ENCODE measurements at regions not wholly inside any gene's neighbourhood (a gene's known extent, or its start where the extent isn't known, plus 50 kb on each side); places are given as distances from the start of the nearest gene placed in this dataset.

GRCh38 chr6:105515054-105515453 is 112.2 kb upstream of the PREP start:
- Histone ChIP-seq H3K4me1 (ENCODE audit: insufficient read depth, low read length) (no peaks in the 10 kb centered on the region), H3K27me3 (ENCODE audit: insufficient read depth, low read length) (no peaks in the 10 kb centered on the region), H3K9me3 (ENCODE audit: low read depth, low read length) (no peaks in the 10 kb centered on the region), H3K4me3 (ENCODE audit: low read length) (no peak overlapping the region)

- no peaks in the 10 kb centered on the region for H3K4me1 ChIP-seq (ENCODE audit: insufficient read depth, low read length)
- H3K4me3 ChIP-seq (ENCODE audit: low read length), result no peak overlapping the region
- H3K27me3 ChIP-seq (ENCODE audit: insufficient read depth, low read length), result no peaks in the 10 kb centered on the region
- no peaks in the 10 kb centered on the region for H3K9me3 ChIP-seq (ENCODE audit: low read depth, low read length)
Measured at GRCh38 chr6:105514306-105514705, 111.4 kb upstream of the PREP start.

- no peak overlapping the region for H3K4me3 ChIP-seq (ENCODE audit: low read length)
- no peaks in the 10 kb centered on the region for H3K27me3 ChIP-seq (ENCODE audit: insufficient read depth, low read length)
- no peaks in the 10 kb centered on the region for H3K4me1 ChIP-seq (ENCODE audit: insufficient read depth, low read length)
- no peaks in the 10 kb centered on the region for H3K9me3 ChIP-seq (ENCODE audit: low read depth, low read length)
Measured at GRCh38 chr6:105511639-105512038, 108.8 kb upstream of the PREP start.

GRCh38 chr6:105510746-105511145 is 107.9 kb upstream of the PREP start:
- Histone ChIP-seq H3K27me3 (ENCODE audit: insufficient read depth, low read length) (no peaks in the 10 kb centered on the region), H3K9me3 (ENCODE audit: low read depth, low read length) (no peaks in the 10 kb centered on the region), H3K4me1 (ENCODE audit: insufficient read depth, low read length) (no peaks in the 10 kb centered on the region), H3K4me3 (ENCODE audit: low read length) (no peak overlapping the region)

GRCh38 chr6:105509506-105510331 is 106.8 kb upstream of the PREP start:
- Histone ChIP-seq H3K27me3 (ENCODE audit: insufficient read depth, low read length) (no peaks in the 10 kb centered on the region), H3K4me3 (ENCODE audit: low read length) (no peak overlapping the region), H3K4me1 (ENCODE audit: insufficient read depth, low read length) (no peaks in the 10 kb centered on the region), H3K9me3 (ENCODE audit: low read depth, low read length) (no peaks in the 10 kb centered on the region)

GRCh38 chr6:105507811-105508210 is 104.9 kb upstream of the PREP start:
- H3K4me1 ChIP-seq (ENCODE audit: insufficient read depth, low read length), result no peaks in the 10 kb centered on the region
- H3K27me3 ChIP-seq (ENCODE audit: insufficient read depth, low read length), result no peaks in the 10 kb centered on the region
- no peaks in the 10 kb centered on the region for H3K9me3 ChIP-seq (ENCODE audit: low read depth, low read length)
- H3K4me3 ChIP-seq (ENCODE audit: low read length), result no peak overlapping the region

GRCh38 chr6:105504706-105505105 is 101.8 kb upstream of the PREP start:
- H3K4me3 ChIP-seq (ENCODE audit: low read length), result no peak overlapping the region
- no peaks in the 10 kb centered on the region for H3K4me1 ChIP-seq (ENCODE audit: insufficient read depth, low read length)
- no peaks in the 10 kb centered on the region for H3K27me3 ChIP-seq (ENCODE audit: insufficient read depth, low read length)
- H3K9me3 ChIP-seq (ENCODE audit: low read depth, low read length), result no peaks in the 10 kb centered on the region

- Histone ChIP-seq H3K27me3 (ENCODE audit: insufficient read depth, low read length) (no peaks in the 10 kb centered on the region), H3K4me3 (ENCODE audit: low read length) (no peak overlapping the region), H3K9me3 (ENCODE audit: low read depth, low read length) (no peaks in the 10 kb centered on the region), H3K4me1 (ENCODE audit: insufficient read depth, low read length) (no peaks in the 10 kb centered on the region)
Measured at GRCh38 chr6:105503641-105504040, 100.8 kb upstream of the PREP start.

- Histone ChIP-seq H3K9me3 (ENCODE audit: low read depth, low read length) (no peaks in the 10 kb centered on the region), H3K27me3 (ENCODE audit: insufficient read depth, low read length) (no peaks in the 10 kb centered on the region), H3K4me3 (ENCODE audit: low read length) (no peak overlapping the region), H3K4me1 (ENCODE audit: insufficient read depth, low read length) (no peaks in the 10 kb centered on the region)
Measured at GRCh38 chr6:105501826-105502344, 99.0 kb upstream of the PREP start.

GRCh38 chr6:105501246-105501645 is 98.4 kb upstream of the PREP start:
- no peaks in the 10 kb centered on the region for H3K27me3 ChIP-seq (ENCODE audit: insufficient read depth, low read length)

GRCh38 chr6:105500693-105501092 is 97.8 kb upstream of the PREP start:
- no peaks in the 10 kb centered on the region for H3K27me3 ChIP-seq (ENCODE audit: insufficient read depth, low read length)
- H3K4me3 ChIP-seq (ENCODE audit: low read length), result no peak overlapping the region
- no peaks in the 10 kb centered on the region for H3K9me3 ChIP-seq (ENCODE audit: low read depth, low read length)
- H3K4me1 ChIP-seq (ENCODE audit: insufficient read depth, low read length), result no peaks in the 10 kb centered on the region

More at GRCh38 chr6:105501246-105501645, 98.4 kb upstream of the PREP start:
- no peaks in the 10 kb centered on the region for H3K4me1 ChIP-seq (ENCODE audit: insufficient read depth, low read length)
- no peaks in the 10 kb centered on the region for H3K9me3 ChIP-seq (ENCODE audit: low read depth, low read length)
- no peak overlapping the region for H3K4me3 ChIP-seq (ENCODE audit: low read length)

GRCh38 chr6:105499931-105500330 is 97.0 kb upstream of the PREP start:
- H3K9me3 ChIP-seq (ENCODE audit: low read depth, low read length), result no peaks in the 10 kb centered on the region
- no peak overlapping the region for H3K4me3 ChIP-seq (ENCODE audit: low read length)
- H3K4me1 ChIP-seq (ENCODE audit: insufficient read depth, low read length), result no peaks in the 10 kb centered on the region
- H3K27me3 ChIP-seq (ENCODE audit: insufficient read depth, low read length), result no peaks in the 10 kb centered on the region

- no peak overlapping the region for H3K4me3 ChIP-seq (ENCODE audit: low read length)
- no peaks in the 10 kb centered on the region for H3K4me1 ChIP-seq (ENCODE audit: insufficient read depth, low read length)
- no peaks in the 10 kb centered on the region for H3K9me3 ChIP-seq (ENCODE audit: low read depth, low read length)
- no peaks in the 10 kb centered on the region for H3K27me3 ChIP-seq (ENCODE audit: insufficient read depth, low read length)
Measured at GRCh38 chr6:105499136-105499870, 96.4 kb upstream of the PREP start.

GRCh38 chr6:105497549-105497948 is 94.7 kb upstream of the PREP start:
- H3K4me1 ChIP-seq (ENCODE audit: insufficient read depth, low read length), result no peaks in the 10 kb centered on the region
- H3K27me3 ChIP-seq (ENCODE audit: insufficient read depth, low read length), result no peaks in the 10 kb centered on the region
- no peaks in the 10 kb centered on the region for H3K9me3 ChIP-seq (ENCODE audit: low read depth, low read length)
- H3K4me3 ChIP-seq (ENCODE audit: low read length), result no peak overlapping the region

- no peaks in the 10 kb centered on the region for H3K4me1 ChIP-seq (ENCODE audit: insufficient read depth, low read length)
- no peak overlapping the region for H3K4me3 ChIP-seq (ENCODE audit: low read length)
- H3K27me3 ChIP-seq (ENCODE audit: insufficient read depth, low read length), result no peaks in the 10 kb centered on the region
- no peaks in the 10 kb centered on the region for H3K9me3 ChIP-seq (ENCODE audit: low read depth, low read length)
Measured at GRCh38 chr6:105495515-105495914, 92.6 kb upstream of the PREP start.

All from mononuclear cell (primary cell).